ENCODE measurements at regions not wholly inside any gene's neighbourhood (a gene's known extent, or its start where the extent isn't known, plus 50 kb on each side); places are given as distances from the start of the nearest gene placed in this dataset.

- no peak for DNase-seq (ENCODE audit: extremely low read depth, low read depth)
- TF ChIP-seq CTCF (IDR thresholded peaks at IDR 0.05; ENCODE audit: low read depth, low read length), result no peak; the same call in 1 of the 2 replicates
Observed at GRCh38 chr10:44733501-44734488, 177.3 kb upstream of the TMEM72 start.

- DNase-seq (ENCODE audit: extremely low read depth, low read depth), result no peak
- TF ChIP-seq CTCF (IDR thresholded peaks at IDR 0.05; ENCODE audit: low read depth, low read length), result no peak
Observed at GRCh38 chr10:44742248-44742647, 168.9 kb upstream of the TMEM72 start.

- TF ChIP-seq CTCF (IDR thresholded peaks at IDR 0.05; ENCODE audit: low read depth, low read length), result no peak
- DNase-seq (ENCODE audit: extremely low read depth, low read depth), result no peak
Observed at GRCh38 chr10:44743535-44743934, 167.6 kb upstream of the TMEM72 start.

GRCh38 chr10:44745920-44746319, 165.2 kb upstream of the TMEM72 start:
- TF ChIP-seq CTCF (IDR thresholded peaks at IDR 0.05; ENCODE audit: low read depth, low read length), result no peak
- DNase-seq (ENCODE audit: extremely low read depth, low read depth), result no peak

GRCh38 chr10:44747593-44748172, 163.5 kb upstream of the TMEM72 start:
- DNase-seq (ENCODE audit: extremely low read depth, low read depth), result no peak
- TF ChIP-seq CTCF (IDR thresholded peaks at IDR 0.05; ENCODE audit: low read depth, low read length), result no peak

- DNase-seq (ENCODE audit: extremely low read depth, low read depth), result no peak
- no peak for TF ChIP-seq CTCF (IDR thresholded peaks at IDR 0.05; ENCODE audit: low read depth, low read length)
Observed at GRCh38 chr10:44749151-44749550, 162.0 kb upstream of the TMEM72 start.
